Neuron (in vitro differentiated cells): ENCODE measurements at regions not wholly inside any gene's neighbourhood (a gene's known extent, or its start where the extent isn't known, plus 50 kb on each side); places are given as distances from the start of the nearest gene placed in this dataset.
"Not testable (repeated sequence)": the region's sequence is repeated elsewhere in the genome, so short reads cannot be mapped to it uniquely, and the experiment has no call there.

Experiments
- H2AFZ ChIP-seq: one replicate; pipeline ENCODE4 v1.6.1; 2013; ENCODE audit warnings: low read depth, mild to moderate bottlenecking, inconsistent platforms, low read length, moderate library complexity
- H3K27me3 ChIP-seq: one replicate; pipeline ENCODE4 v1.6.1; 2013; ENCODE audit warnings: low read length; ENCODE audit not compliant: insufficient read depth
- H3K36me3 ChIP-seq: one replicate; pipeline ENCODE4 v1.6.1; 2013; ENCODE audit warnings: low read length; ENCODE audit not compliant: insufficient read depth
- H3K4me1 ChIP-seq: one replicate; pipeline ENCODE4 v1.6.1; 2013; ENCODE audit warnings: low read length; ENCODE audit not compliant: insufficient read depth
- H3K4me3 ChIP-seq: 2 replicates; pipeline ENCODE4 v1.5.1; 2013; ENCODE audit warnings: mild to moderate bottlenecking, low read length, moderate library complexity
- H3K9me3 ChIP-seq: one replicate; pipeline ENCODE4 v1.6.1; 2013; ENCODE audit warnings: low read length

DNA sequence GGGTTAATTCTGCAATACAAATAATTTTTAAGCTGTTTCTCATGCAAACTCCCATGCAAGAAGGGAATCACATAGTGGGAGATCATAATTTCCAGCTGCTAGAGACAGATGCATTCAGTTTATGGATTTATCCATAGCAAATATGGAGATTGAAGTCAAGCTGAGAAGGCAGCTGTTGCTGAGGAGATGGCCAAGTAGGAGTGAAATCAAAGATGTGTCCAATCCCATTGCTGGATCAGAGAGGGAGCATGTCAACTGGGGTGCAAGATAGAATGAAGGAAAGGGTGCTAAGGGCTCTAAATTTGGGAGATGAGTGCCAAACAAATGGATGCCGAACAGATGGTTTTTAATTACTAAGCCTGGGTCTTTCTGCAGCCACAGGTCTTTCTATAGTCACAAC is 504.5 kb downstream of the NFIB start:
- no peak overlapping the region for H3K4me3 ChIP-seq
- H3K27me3 ChIP-seq, result no peaks in the 10 kb centered on the region
- no peaks in the 10 kb centered on the region for H3K9me3 ChIP-seq
- H3K4me1 ChIP-seq, result peaks cover under 1% of the 10 kb centered on the region
- no peaks in the 10 kb centered on the region for H3K36me3 ChIP-seq
- H2AFZ ChIP-seq, result no peak overlapping the region

DNA sequence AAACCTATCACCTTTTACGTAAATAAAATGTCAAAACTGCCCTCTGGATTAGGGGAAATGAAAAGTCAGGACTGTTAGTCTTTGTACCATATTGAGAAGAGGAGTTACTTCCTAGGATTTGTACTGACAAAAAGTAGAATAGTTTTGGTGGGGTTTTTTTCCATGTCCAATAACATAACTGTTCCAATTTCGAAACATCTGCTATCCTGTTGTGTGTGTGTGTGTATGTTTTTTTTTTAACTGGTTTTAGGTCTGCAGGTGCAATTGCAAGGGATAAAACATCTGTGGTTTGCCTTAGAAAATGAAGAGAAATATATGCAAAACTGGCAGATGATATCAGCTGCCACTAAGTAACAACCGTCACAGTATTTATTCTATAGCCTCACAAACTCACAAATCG is 506.8 kb downstream of the NFIB start:
- no peaks in the 10 kb centered on the region for H3K9me3 ChIP-seq
- H3K4me1 ChIP-seq, result no peaks in the 10 kb centered on the region
- no peak overlapping the region for H2AFZ ChIP-seq
- H3K4me3 ChIP-seq, result no peak overlapping the region
- no peaks in the 10 kb centered on the region for H3K27me3 ChIP-seq
- no peaks in the 10 kb centered on the region for H3K36me3 ChIP-seq

DNA sequence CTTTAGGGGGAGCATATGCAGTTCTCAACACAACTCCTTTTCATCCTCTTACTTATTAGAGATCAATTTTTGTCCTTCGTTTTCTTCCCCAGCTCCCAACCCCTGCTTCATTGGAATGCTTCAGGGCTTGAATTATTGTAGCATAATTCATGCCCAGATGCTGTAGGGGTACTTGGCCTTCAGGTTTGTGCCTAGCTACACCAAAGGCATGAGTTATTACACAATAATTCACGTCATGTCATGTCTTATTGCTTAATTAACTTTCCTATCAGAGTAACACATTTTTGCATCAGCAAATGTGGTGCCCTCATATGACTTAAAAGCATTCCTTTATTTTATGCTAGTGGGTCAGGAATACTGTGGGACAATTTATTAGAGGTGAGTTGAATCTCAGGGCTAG is 507.2 kb downstream of the NFIB start:
- Histone ChIP-seq H2AFZ (no peak overlapping the region), H3K9me3 (no peaks in the 10 kb centered on the region), H3K36me3 (no peaks in the 10 kb centered on the region), H3K4me1 (no peaks in the 10 kb centered on the region), H3K4me3 (no peak overlapping the region), H3K27me3 (no peaks in the 10 kb centered on the region)

DNA sequence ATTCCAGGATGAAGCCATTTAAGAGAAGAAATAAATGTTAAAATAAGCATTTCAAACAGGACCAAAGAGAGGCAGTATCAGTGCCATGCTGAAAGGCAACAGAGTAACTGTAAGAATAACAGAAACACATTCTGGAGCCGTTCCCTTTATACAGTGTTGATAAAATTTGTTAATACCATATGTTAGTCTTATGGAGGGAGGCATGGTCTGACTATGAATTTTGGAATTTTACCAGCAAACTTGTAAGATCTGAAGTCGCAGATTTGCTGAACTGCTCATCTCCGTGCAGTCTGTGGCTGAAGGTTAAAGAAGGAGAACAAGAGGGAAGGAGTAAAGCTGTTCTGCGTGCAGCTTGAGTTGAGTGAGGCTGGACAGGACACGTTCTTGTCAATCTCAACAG is 508.4 kb downstream of the NFIB start:
- Histone ChIP-seq H3K27me3 (no peaks in the 10 kb centered on the region), H3K4me3 (no peak overlapping the region), H3K4me1 (peaks cover 4% of the 10 kb centered on the region), H3K9me3 (no peaks in the 10 kb centered on the region), H2AFZ (no peak overlapping the region), H3K36me3 (no peaks in the 10 kb centered on the region)

DNA sequence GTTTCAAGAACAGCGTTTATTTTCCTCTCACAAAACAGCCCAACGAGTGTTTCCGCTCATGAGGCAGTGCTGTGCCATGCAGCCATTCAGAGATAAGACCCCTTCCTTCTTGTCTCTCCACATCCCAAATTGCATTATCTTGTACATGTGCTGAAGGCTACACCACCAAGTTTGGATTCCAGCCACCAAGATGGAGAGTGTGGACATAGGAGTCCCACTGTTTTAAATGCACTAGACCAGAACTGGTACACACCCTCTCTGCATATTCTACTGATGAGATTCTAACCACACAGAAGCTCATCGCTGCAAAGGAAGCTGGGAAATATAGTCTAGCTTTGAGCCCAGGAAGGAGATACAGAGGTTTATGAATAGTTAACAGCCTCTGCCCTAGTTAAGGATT is 509.4 kb downstream of the NFIB start:
- Histone ChIP-seq H3K9me3 (no peaks in the 10 kb centered on the region), H3K27me3 (no peaks in the 10 kb centered on the region), H3K36me3 (no peaks in the 10 kb centered on the region), H2AFZ (no peak overlapping the region), H3K4me1 (peaks cover 5% of the 10 kb centered on the region), H3K4me3 (no peak overlapping the region)

DNA sequence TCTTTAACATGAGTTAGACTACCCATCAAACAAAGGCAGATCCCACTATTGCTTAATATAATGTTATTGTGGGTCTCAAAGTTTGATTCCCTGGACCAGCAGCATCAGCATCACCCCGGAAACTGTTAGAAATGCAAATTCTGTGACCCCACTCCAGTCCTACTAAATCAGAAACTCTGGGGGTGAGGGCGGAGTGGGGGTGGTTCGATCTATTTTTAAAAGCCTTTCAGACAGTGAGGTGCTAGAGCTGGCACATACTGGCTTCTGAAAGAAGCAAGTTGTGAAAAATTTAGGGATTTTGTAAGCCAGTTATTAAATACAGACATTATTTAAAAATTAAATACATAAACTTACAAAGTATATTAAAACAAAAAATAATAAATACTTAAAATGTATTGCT is 513.2 kb downstream of the NFIB start:
- no peak overlapping the region for H2AFZ ChIP-seq
- H3K27me3 ChIP-seq, result no peaks in the 10 kb centered on the region
- H3K9me3 ChIP-seq, result no peaks in the 10 kb centered on the region
- no peaks in the 10 kb centered on the region for H3K36me3 ChIP-seq
- no peak overlapping the region for H3K4me3 ChIP-seq
- H3K4me1 ChIP-seq, result peaks cover 5% of the 10 kb centered on the region

DNA sequence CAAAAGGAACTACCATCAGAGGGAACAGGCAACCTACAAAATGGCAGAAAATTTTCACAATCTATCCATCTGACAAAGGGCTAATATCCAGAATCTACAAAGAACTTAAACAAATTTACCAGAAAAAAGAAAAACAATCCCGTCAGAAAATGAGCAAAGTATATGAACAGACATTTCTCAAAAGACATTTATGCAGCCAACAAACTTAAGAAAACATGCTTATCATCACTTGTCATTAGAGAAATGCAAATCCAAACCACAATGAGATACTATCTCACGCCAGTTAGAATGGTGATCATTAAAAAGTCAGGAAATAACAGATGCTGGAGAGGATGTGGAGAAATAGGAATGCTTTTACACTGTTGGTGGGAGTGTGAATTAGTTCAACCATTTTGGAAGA is 516.2 kb downstream of the NFIB start:
- H3K9me3 ChIP-seq, H3K4me3 ChIP-seq, H3K27me3 ChIP-seq: not testable (repeated sequence)

DNA sequence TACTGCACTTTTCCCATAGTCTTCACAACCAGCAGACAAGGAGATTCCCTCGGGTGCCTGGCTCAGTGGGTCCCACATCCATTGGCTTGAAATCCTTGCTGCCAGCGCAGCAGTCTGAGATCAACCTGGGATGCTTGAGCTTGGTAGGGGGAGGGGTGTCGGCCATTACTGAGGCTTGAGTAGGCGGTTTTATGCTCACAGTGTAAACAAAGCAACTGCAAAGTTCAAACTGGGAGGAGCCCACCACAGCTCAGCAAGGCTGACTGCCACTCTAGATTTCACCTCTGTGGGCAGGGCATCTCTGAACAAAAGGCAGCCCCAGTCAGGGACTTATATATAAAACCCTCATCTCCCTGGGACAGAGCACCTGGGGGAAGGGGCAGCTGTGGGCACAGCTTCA is 512.3 kb upstream of the MPDZ start:
- H2AFZ ChIP-seq, result no peak overlapping the region
- H3K4me3 ChIP-seq, result no peak overlapping the region
- peaks cover 1% of the 10 kb centered on the region for H3K9me3 ChIP-seq
- H3K27me3 ChIP-seq, result no peaks in the 10 kb centered on the region
- peaks cover 6% of the 10 kb centered on the region for H3K4me1 ChIP-seq
- H3K36me3 ChIP-seq, result no peaks in the 10 kb centered on the region

More for the DNA sequence above, 516.2 kb downstream of the NFIB start:
- not testable (repeated sequence) for H2AFZ ChIP-seq, H3K4me1 ChIP-seq, H3K36me3 ChIP-seq

DNA sequence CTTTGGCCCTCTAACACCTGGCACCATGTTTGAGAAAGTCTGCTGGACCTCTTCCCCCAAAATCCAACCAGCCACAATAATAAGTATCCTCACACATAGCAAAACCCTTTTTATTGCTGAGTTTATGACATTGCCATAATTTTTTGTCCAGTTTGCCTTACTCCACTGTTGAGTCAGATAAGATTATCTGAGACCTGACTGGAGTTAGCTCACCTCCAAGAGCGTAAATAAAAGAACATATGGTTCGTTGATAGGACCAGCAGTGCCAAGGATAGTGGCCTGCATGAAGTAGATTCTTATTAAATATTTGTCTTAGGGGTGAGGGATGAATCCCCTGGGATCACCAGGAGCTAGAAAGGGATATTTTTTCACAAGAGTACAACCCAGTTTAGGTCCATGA is 510.6 kb upstream of the MPDZ start:
- no peaks in the 10 kb centered on the region for H3K36me3 ChIP-seq
- H3K4me3 ChIP-seq, result no peak overlapping the region

DNA sequence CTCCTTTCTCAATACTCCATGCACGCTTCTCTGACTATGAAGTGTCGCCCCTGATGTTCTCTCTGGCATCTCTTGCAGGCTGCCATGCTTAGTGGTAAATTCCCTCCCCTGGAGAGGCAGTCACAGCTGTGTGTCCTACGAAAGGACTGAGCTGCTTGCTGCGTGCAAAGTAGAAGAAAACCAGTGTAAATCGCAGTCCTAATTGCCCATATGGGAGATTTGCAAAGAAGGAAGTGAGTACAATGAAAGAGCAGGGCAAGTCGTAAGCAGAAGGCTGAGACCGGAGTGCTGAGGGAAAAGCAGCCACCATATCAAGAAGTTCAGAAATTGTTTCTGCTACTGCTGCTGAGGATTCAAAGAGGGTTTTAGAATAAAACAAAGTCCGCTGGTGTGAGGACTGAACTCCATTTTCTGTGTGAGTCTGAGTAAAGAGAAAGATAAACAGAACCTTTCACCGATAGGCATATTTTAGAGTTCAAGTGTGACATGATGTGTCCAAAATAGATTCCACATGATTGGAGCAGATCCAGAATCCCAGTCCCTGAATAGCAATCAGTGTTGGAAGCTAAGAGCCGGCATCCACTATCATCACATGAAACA is 507.8 kb upstream of the MPDZ start:
- Histone ChIP-seq H3K4me3 (no peak overlapping the region), H3K9me3 (peaks cover 1% of the 10 kb centered on the region), H2AFZ (no peak overlapping the region), H3K4me1 (peaks cover 9% of the 10 kb centered on the region), H3K27me3 (no peaks in the 10 kb centered on the region), H3K36me3 (no peaks in the 10 kb centered on the region)

More for the DNA sequence above, 510.6 kb upstream of the MPDZ start:
- Histone ChIP-seq H3K9me3 (peaks cover 1% of the 10 kb centered on the region), H3K4me1 (peaks cover 9% of the 10 kb centered on the region), H2AFZ (no peak overlapping the region), H3K27me3 (no peaks in the 10 kb centered on the region)

DNA sequence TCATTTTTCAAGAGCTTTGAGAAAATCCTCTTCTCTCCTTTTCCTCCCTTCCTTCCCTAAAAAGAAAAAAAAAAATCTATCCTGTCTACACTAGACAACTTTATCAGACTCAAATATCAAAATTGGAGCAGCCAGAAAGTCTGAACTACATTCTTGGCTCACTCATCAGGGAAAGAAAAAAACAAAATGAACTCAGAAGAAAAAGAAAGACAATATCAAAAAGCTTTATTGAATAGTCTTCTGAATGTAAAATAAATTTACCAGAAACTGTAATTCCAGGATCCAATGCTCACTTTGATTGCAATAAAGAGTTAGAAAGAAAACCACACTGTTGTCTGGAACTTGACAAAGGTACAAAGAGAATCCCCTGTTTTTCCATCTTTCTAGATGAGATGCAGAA is 507.2 kb upstream of the MPDZ start:
- no peak overlapping the region for H2AFZ ChIP-seq
- no peaks in the 10 kb centered on the region for H3K27me3 ChIP-seq
- no peaks in the 10 kb centered on the region for H3K36me3 ChIP-seq
- peaks cover 9% of the 10 kb centered on the region for H3K4me1 ChIP-seq
- no peak overlapping the region for H3K4me3 ChIP-seq
- no peaks in the 10 kb centered on the region for H3K9me3 ChIP-seq

DNA sequence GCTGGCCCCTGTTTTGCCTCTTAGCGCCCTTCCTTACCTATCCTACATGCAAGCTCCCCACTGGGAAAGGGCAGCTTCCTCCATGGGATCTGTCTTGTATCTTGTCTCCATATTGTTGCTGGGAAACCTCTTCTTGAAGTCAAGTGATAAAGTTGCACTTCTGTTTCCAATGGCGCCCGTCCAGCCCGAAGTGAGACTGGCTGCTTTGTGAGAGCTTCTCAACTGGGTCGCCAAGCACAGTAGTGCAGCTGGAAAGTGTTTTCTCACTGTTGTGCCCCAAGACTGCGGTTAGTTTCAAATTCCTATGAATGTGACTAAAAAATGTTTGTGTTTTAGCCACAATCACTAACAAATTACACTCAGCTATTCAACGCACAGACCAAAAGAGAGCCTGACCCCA is 506.6 kb upstream of the MPDZ start:
- H3K27me3 ChIP-seq, result no peaks in the 10 kb centered on the region
- H2AFZ ChIP-seq, result no peak overlapping the region
- no peak overlapping the region for H3K4me3 ChIP-seq
- H3K36me3 ChIP-seq, result no peaks in the 10 kb centered on the region
- no peaks in the 10 kb centered on the region for H3K9me3 ChIP-seq
- H3K4me1 ChIP-seq, result peaks cover 9% of the 10 kb centered on the region

DNA sequence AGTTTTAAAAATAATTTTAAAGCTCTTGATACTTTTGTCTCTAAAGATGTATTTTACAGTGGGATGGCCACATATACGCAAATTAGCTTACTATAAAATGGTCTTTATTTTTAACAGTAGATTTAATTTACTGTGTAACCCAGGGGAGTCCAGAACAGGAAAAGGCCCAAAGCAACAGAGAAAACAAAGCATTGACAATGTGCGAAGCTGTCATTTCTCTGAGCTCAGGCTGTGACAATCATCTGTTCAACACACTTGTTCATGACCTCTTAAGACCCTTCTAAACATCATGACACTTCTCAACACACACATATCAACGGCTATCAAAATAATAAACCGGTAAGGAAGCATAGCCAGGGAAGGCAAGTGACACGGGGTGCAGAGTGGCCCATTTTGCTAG is 499.6 kb upstream of the MPDZ start:
- Histone ChIP-seq H3K36me3 (no peaks in the 10 kb centered on the region), H3K27me3 (no peaks in the 10 kb centered on the region), H3K4me3 (no peak overlapping the region), H2AFZ (no peak overlapping the region), H3K9me3 (peaks cover 3% of the 10 kb centered on the region), H3K4me1 (peaks cover 16% of the 10 kb centered on the region)

DNA sequence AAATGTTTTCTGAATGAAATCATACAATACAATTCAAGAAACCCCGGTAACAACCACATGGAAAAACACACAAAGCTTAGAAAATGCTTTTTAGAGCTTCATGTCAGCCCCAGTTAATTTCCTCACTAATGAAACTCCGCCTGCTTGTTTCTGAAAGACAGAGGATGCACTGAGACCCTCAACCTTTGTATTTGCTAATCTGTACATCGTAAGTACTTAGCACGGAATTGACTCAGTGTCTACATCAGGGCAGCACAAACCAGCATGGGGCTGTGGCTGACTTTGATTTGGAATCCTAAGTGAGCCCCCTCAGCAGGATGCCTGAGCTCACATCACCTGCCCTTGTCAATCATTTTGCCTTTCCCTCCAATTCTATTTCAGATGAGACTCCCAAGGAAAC is 499.1 kb upstream of the MPDZ start:
- Histone ChIP-seq H3K9me3 (peaks cover 3% of the 10 kb centered on the region), H3K36me3 (no peaks in the 10 kb centered on the region), H3K4me3 (no peak overlapping the region), H3K27me3 (no peaks in the 10 kb centered on the region), H3K4me1 (peaks cover 16% of the 10 kb centered on the region), H2AFZ (no peak overlapping the region)
